GM21447 (cell line): ENCODE measurements at regions not wholly inside any gene's neighbourhood (a gene's known extent, or its start where the extent isn't known, plus 50 kb on each side); places are given as distances from the start of the nearest gene placed in this dataset.
A peak's percentile ranks its signal among the peaks of the same experiment; 100 is the strongest.

Source experiments
- ATAC-seq: cut with Tn5 transposase; IDR thresholded peaks from one replicate; pipeline ENCODE4 v1.9.1; 2021; ENCODE audit not compliant: unreplicated experiment

- peak; percentile 47 for ATAC-seq
Observed at GRCh38 chr15:38671675-38672254, 107.2 kb upstream of the RASGRP1 start.

- no peak for ATAC-seq
Observed at GRCh38 chr15:38672273-38672672, 107.7 kb upstream of the RASGRP1 start.

GRCh38 chr15:38672814-38673670 lies 108.4 kb upstream of the RASGRP1 start:
- ATAC-seq = peak; percentile 46

GRCh38 chr15:38674448-38674847 lies 109.8 kb upstream of the RASGRP1 start:
- ATAC-seq = no peak

GRCh38 chr15:38678281-38678680 lies 113.7 kb upstream of the RASGRP1 start:
- no peak for ATAC-seq

- ATAC-seq = no peak
Observed at GRCh38 chr15:38680775-38681174, 116.2 kb upstream of the RASGRP1 start.

GRCh38 chr15:38682363-38682762 lies 117.7 kb upstream of the RASGRP1 start:
- no peak for ATAC-seq

- ATAC-seq = no peak
Observed at GRCh38 chr15:38682861-38683260, 118.2 kb upstream of the RASGRP1 start.

- no peak for ATAC-seq
Observed at GRCh38 chr15:38683382-38684242, 119.0 kb upstream of the RASGRP1 start.

- ATAC-seq = no peak
Observed at GRCh38 chr15:38684440-38685010, 119.9 kb upstream of the RASGRP1 start.

GRCh38 chr15:38685686-38686339 lies 121.2 kb upstream of the RASGRP1 start:
- no peak for ATAC-seq

GRCh38 chr15:38687340-38687739 lies 122.7 kb upstream of the RASGRP1 start:
- no peak for ATAC-seq

GRCh38 chr15:38687775-38688495 lies 123.3 kb upstream of the RASGRP1 start:
- no peak for ATAC-seq

GRCh38 chr15:38688761-38689160 lies 124.1 kb upstream of the RASGRP1 start:
- no peak for ATAC-seq

GRCh38 chr15:38689522-38689921 lies 124.9 kb upstream of the RASGRP1 start:
- ATAC-seq = no peak

GRCh38 chr15:38690216-38690615 lies 125.6 kb upstream of the RASGRP1 start:
- ATAC-seq = no peak

GRCh38 chr15:38690719-38691332 lies 126.2 kb upstream of the RASGRP1 start:
- no peak for ATAC-seq

- no peak for ATAC-seq
Observed at GRCh38 chr15:38691377-38691776, 126.8 kb upstream of the RASGRP1 start.

GRCh38 chr15:38691965-38692788 lies 127.6 kb upstream of the RASGRP1 start:
- no peak for ATAC-seq
